Body of pancreas (tissue), 4 donors: ENCODE measurements at regions not wholly inside any gene's neighbourhood (a gene's known extent, or its start where the extent isn't known, plus 50 kb on each side); places are given as distances from the start of the nearest gene placed in this dataset.

Source experiments
- CTCF ChIP-seq, 7 experiments: fragments of 450-650 bp in 4 of 7; fragments of 200-600 bp in 3 of 7; sonication (generic) in 3 of 7; IDR thresholded peaks; one replicate each; pipeline ENCODE4 v1.5.1; 2016 to 2019; ENCODE audit warnings: antibody characterized with exemption in 7 of 7
- POLR2A ChIP-seq, 3 donors: fragments of 450-650 bp; IDR thresholded peaks; one replicate each; pipeline ENCODE4 v1.6.1; 2016; ENCODE audit warnings: antibody characterized with exemption in 3 of 3, mild to moderate bottlenecking in 2 of 3

GRCh38 chr3:3433711-3434110 lies 254.2 kb upstream of the CRBN start:
- no peak for TF ChIP-seq POLR2A (IDR thresholded peaks at IDR 0.05)
- no peak for TF ChIP-seq CTCF (IDR thresholded peaks at IDR 0.05)
